HG03066 (cell line): ENCODE measurements at regions not wholly inside any gene's neighbourhood (a gene's known extent, or its start where the extent isn't known, plus 50 kb on each side); places are given as distances from the start of the nearest gene placed in this dataset.
"Not testable (repeated sequence)": the region's sequence is repeated elsewhere in the genome, so short reads cannot be mapped to it uniquely, and the experiment has no call there.

Experiments used
- ATAC-seq: cut with Tn5 transposase; IDR thresholded peaks from one replicate; pipeline ENCODE4 v1.9.1; 2021; ENCODE audit warnings: low read depth; ENCODE audit not compliant: unreplicated experiment

DNA sequence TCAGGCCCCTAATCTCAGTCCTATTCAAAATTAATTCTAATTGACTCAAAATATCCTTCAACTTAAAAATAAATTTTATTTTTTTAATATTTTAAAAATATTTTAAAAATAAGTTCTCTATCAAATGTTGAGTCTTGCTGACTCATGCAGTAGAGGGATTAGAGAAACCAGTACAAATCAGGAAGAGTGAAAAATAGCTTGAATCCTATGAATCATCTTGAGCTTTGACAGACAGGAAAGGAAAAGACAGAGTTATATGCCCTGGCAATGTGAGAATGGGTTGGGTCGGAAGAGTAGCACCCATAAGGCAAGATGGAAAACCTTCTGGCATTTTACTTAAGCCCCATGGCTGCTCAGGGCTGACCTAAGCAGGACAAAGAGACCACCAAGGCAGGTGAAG lies 346.6 kb upstream of the RUNX1 start:
- ATAC-seq, result no peak

- ATAC-seq, result no peak
These were observed 345.7 kb upstream of the RUNX1 start for GRCh38 chr21:35394634-35395369.

DNA sequence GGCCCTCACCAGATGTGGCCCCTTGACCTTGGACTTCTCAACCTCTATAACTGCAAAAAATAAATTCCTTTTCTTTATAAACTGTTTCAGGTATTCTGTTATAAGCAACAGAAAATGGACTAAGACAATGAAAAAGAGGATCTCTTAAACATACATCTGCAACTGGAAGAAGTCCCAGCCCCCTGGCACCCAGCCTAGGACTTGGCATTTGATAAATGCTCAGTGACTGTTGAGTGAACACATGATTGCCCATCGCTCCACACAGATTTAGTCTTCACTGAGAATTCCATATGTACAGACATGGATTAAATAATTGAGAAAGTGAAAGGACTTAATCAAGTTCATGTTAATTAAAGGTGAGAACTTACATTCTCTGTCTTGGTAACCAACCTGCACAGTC lies 344.9 kb upstream of the RUNX1 start:
- no peak for ATAC-seq

DNA sequence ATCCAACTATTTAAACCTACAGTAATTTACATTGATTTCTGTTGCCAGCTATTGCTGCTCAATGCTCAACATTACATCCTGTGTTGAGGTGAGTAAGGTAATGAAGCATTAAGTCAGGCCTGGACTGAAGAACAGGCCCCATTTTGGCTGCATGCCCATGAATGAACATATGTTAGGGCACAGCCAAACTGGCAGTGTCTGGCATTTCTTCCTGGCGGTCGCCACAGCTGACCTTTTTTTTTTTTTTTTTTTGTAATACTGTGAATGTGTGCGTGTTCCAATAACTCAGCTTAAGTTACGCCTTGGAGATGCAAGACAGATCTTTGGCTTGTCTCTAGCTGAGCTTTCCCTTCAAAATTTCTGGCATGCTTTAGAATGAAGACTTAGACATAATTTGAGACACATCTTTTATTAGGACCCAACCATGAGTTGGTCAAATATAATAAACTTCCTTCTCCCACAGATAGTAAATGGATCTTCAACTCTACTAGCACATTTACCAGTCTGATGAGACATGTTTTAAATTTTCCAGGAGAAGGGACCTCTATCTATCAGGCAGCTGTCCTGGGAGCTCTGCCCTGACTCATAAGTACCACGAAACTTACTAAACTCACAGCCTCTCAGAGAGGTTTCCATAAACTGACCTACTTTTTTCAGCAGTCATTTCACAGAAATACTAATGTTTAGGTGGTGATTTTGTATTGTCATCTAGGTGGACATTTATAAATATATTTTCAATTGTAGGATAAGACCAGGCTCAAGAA lies 341.1 kb upstream of the RUNX1 start:
- ATAC-seq, result no peak

DNA sequence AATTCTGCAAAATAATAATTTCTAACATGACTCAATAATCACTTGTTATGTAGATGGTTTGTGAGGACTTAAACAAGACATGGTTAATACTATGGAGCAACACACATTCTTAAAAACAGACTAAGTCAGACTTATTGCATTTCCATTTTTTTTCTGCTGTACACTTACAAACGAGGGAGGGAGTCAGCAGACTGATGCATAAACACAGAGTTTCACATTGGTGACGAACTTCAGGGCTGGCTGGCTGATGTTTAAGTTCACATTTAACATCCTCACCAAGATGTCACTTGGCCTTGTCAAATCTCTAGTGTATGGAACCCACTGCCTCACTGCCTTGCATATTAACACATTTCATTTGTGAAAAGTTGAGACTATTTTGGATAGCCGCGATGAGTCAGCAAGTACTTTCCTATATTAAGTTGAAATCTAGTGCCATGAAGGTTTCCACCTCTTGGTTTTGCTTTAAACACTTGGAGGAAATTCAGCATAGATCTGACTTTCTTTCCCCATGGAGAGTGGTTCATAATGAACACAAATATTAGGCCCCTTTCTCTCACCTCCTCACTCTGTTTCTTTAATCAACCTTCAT lies 337.5 kb upstream of the RUNX1 start:
- ATAC-seq, result no peak

- no peak for ATAC-seq
These were observed 335.3 kb upstream of the RUNX1 start for GRCh38 chr21:35384375-35384774.

DNA sequence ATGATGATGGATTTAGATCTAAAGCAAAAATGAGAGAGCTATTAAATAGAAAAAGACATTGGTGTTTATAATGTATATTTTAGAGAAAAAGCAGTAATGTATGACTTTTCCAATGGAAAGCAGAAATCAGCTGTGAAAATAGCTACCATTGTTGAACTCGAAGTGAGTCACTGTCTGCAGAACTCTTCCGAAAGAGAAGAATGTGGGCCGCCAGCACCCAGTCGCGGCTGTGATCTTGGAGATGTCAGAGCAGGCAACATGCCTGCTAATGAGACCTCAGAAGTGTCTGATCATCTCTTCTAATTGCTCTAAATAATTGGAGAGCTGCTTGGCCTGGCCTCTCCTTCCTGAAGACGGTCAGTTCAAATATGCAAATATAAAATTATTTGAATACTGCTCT lies 333.6 kb upstream of the RUNX1 start:
- ATAC-seq, result no peak

DNA sequence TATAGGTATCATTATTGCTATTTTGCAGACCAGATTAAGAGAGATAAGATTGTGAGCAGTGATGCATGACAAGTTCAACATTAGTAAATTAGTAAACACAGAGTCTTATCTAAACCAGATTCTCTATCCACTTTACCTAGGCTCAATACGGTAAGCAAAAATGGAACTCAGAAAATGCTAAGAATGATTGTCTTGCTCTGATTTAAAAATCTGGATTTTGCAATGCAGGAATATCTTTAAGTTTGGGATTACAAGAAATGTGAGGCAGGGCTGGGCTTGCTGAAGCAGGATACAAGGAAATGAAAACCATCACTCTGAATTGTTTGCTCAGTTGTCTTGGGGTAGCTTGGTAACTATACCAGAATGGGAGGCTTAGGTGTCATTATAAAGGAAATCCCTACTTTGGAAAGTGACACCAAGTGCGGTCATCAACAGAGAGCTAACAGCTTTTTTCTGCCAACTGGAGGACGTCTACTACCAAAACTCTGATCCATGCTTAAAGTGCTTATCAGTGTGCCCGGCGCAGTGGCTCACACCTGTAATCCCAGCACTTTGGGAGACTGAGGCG lies 332.7 kb upstream of the RUNX1 start:
- ATAC-seq, result no peak

DNA sequence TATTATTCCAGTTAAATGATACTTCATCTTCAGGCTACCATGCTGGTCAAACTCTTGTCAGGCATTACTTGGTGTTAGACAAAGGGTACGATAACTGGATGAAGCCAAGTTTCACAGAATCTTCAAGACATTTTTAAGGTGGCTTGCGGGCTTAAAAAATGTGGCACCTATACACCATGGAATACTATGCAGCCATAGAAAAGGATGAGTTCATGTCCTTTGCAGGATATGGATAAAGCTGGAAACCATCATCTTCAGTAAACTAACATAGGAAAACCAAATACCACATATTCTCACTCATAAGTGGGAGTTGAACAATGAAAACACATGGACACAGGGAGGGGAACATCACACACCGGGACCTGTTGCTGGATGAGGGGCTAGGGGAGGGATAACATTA lies 331.2 kb upstream of the RUNX1 start:
- ATAC-seq, result not testable (repeated sequence)

DNA sequence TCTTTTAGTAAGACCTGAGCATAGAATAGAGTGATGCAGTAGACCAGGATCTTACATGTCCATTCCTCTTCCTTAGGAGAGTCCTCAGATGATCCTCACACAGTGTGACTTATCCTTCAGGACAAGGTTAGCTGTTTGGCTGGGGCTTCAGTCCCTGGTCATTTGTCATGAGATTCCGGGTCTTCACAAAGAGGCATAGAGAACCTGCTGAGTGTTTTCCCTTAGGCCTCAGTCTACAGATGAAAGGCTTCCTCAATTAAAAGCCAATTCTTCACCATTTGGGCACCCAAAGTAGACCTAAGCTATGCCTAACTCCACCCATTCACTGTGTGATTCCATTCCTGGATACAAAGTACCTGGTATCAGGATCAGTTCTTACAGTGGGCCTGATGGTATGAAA lies 329.8 kb upstream of the RUNX1 start:
- ATAC-seq, result no peak

DNA sequence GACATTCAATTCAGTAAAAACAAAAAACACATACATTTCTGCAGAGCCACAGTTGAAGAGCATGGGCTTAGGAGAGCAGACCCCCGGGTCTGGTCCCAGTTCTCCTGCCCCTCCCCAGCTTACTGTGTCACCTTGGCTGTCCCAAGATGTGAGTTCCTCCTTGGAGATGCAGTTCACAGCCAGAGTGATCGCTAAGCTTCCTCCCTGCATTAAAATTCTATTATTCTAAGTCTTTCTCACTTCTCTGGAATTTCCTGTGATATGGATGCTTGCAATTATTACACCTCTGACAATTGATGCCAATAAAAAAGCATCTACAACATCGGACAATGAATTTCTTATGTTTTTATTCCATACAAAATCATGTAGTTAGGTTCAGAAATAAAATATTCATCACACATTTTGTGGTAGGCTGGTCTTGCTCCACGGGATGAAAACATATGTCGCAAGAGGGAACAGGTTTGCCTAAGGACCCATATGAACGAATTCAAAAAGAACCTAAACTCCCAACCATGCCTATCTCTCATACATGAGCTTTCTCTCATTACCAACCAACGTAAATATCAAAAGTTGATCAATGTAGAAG lies 328.5 kb upstream of the RUNX1 start:
- no peak for ATAC-seq

- no peak for ATAC-seq
These were observed 327.5 kb upstream of the RUNX1 start for GRCh38 chr21:35376406-35377135.

GRCh38 chr21:35375115-35375514 lies 326.0 kb upstream of the RUNX1 start:
- no peak for ATAC-seq

GRCh38 chr21:35373998-35374397 lies 324.9 kb upstream of the RUNX1 start:
- ATAC-seq, result no peak

- no peak for ATAC-seq
These were observed 323.1 kb upstream of the RUNX1 start for GRCh38 chr21:35372201-35372600.

DNA sequence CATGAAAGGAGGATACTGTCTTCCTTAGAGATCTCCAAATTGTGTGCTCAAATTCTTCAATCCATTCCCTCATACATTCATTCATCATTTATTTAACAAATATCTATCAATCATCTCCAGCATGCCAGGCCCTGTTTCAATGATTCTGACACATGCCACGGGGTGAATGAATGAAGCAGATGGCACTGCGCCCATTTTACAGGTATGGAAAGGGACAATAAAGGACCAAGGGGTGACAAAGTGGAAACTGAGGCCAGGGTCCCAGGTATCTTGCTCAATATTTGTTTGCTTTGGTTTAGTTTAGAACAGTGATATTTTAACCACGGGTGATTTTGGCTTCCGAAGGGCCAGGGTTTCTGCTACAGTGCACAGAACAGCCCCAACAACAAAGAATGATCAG lies 321.6 kb upstream of the RUNX1 start:
- ATAC-seq, result no peak

GRCh38 chr21:35370071-35370470 lies 321.0 kb upstream of the RUNX1 start:
- no peak for ATAC-seq

GRCh38 chr21:35368326-35368725 lies 319.2 kb upstream of the RUNX1 start:
- no peak for ATAC-seq

- no peak for ATAC-seq
These were observed 318.5 kb upstream of the RUNX1 start for GRCh38 chr21:35367553-35367952.

- no peak for ATAC-seq
These were observed 317.4 kb upstream of the RUNX1 start for GRCh38 chr21:35366394-35367080.
